Sigmoid colon (tissue), 6 donors: ENCODE measurements at regions not wholly inside any gene's neighbourhood (a gene's known extent, or its start where the extent isn't known, plus 50 kb on each side); places are given as distances from the start of the nearest gene placed in this dataset.

Source experiments
- DNase-seq: peaks from one replicate; pipeline ENCODE4 v3.0.0-alpha.2; 2019
- H3K27ac ChIP-seq, 4 donors: fragments of 200-600 bp; sonication (generic); one replicate each; pipeline ENCODE4 v1.5.1; 2016 to 2019; ENCODE audit warnings: mild to moderate bottlenecking in 1 of 4
- H3K27me3 ChIP-seq, 3 donors: fragments of 200-600 bp; sonication (generic); one replicate each; pipeline ENCODE4 v1.5.1; 2019; ENCODE audit warnings: mild to moderate bottlenecking in 1 of 3
- H3K36me3 ChIP-seq, 4 donors: fragments of 200-600 bp; sonication (generic); one replicate each; pipeline ENCODE4 v1.5.1; 2016 to 2019
- H3K4me1 ChIP-seq, 4 donors: fragments of 200-600 bp; sonication (generic); one replicate each; pipeline ENCODE4 v1.5.1; 2017 to 2019
- H3K4me3 ChIP-seq, 4 donors: fragments of 200-600 bp; sonication (generic); one replicate each; pipeline ENCODE4 v1.5.1; 2017 to 2019; ENCODE audit warnings: mild to moderate bottlenecking in 2 of 4, moderate library complexity in 1 of 4
- H3K9me3 ChIP-seq, 4 donors: fragments of 200-600 bp in 3 of 4; sonication (generic) in 3 of 4; one replicate each; pipeline versions ENCODE4 v1.5.1 to v1.6.1; 2013 to 2019
- EP300 ChIP-seq, 4 donors: sonication (generic); formaldehyde crosslinking; IDR thresholded peaks; one replicate each; pipeline ENCODE4 v1.6.1; 2017; ENCODE audit warnings: antibody characterized with exemption in 4 of 4
- POLR2A ChIP-seq, 2 donors: fragments of 450-650 bp; IDR thresholded peaks; one replicate each; pipeline ENCODE4 v1.6.1; 2016; ENCODE audit warnings: antibody characterized with exemption in 2 of 2, mild to moderate bottlenecking in 2 of 2, moderate library complexity in 2 of 2
- POLR2AphosphoS5 ChIP-seq, 4 donors: sonication (generic); formaldehyde crosslinking; IDR thresholded peaks; one replicate each; pipeline ENCODE4 v1.6.1; 2017; ENCODE audit warnings: antibody characterized with exemption in 4 of 4
- WGBS, 2 donors: extraction: QIAGEN DNeasy Blood & Tissue Kit; methylation state at CpG; one replicate each; pipeline ENCODE4 v1.1.7; 2013; 5-methylcytosine and 5-hydroxymethylcytosine counted together
- intact Hi-C: fragments of 100-400 bp; cut with DNase I; formaldehyde crosslinking; loops from one replicate; pipeline ENCODE4 v1.15.1; 2023
- TF ChIP-seq, protein P1 (sequence below), 4 experiments: fragments of 450-650 bp in 3 of 4; fragments of 200-600 bp in 1 of 4; IDR thresholded peaks; one replicate each; pipeline ENCODE4 v1.5.1; 2016 to 2019; ENCODE audit warnings: antibody characterized with exemption in 4 of 4, mild to moderate bottlenecking in 3 of 4, moderate library complexity in 2 of 4
- donor health status: healthy with polysubstance abuse.
- donor health status: healthy.

DNA sequence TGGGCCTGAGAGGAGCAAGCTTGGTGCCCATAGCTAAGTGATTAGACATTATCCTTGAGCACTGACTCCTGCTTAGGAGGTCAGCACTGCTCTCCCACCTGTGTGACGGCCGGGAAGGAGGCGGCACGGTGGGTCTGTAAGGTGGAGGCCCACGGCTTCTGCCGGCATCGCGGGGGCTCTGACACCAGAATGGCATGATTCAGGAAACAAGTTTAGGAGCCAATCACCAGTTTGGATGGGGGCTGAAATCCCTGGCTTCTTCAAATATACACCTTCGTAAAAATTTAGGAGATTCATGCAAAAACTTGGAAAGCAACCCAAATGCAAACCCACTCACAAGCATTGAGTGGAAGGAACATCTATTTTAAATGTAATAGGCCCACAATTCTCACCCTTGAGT is 307.3 kb upstream of the TSHZ3 start:
- TF ChIP-seq, protein P1, sequence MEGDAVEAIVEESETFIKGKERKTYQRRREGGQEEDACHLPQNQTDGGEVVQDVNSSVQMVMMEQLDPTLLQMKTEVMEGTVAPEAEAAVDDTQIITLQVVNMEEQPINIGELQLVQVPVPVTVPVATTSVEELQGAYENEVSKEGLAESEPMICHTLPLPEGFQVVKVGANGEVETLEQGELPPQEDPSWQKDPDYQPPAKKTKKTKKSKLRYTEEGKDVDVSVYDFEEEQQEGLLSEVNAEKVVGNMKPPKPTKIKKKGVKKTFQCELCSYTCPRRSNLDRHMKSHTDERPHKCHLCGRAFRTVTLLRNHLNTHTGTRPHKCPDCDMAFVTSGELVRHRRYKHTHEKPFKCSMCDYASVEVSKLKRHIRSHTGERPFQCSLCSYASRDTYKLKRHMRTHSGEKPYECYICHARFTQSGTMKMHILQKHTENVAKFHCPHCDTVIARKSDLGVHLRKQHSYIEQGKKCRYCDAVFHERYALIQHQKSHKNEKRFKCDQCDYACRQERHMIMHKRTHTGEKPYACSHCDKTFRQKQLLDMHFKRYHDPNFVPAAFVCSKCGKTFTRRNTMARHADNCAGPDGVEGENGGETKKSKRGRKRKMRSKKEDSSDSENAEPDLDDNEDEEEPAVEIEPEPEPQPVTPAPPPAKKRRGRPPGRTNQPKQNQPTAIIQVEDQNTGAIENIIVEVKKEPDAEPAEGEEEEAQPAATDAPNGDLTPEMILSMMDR (IDR thresholded peaks at IDR 0.05): no peak
- TF ChIP-seq POLR2AphosphoS5 (IDR thresholded peaks at IDR 0.05) (no peak), EP300 (IDR thresholded peaks at IDR 0.05) (no peak), POLR2A (IDR thresholded peaks at IDR 0.05) (no peak)
- DNase-seq: no peak
- Histone ChIP-seq H3K4me1 (no peaks in the 10 kb centered on the region), H3K9me3 (no peaks in the 10 kb centered on the region), H3K27ac (no peak overlapping the region), H3K4me3 (no peak overlapping the region), H3K27me3 (no peaks in the 10 kb centered on the region), H3K36me3 (no peaks in the 10 kb centered on the region)
- intact Hi-C loops: no loop called here
- WGBS, 2 donors: 92 to 93% methylated on average over 9 of the region's 9 CpGs

DNA sequence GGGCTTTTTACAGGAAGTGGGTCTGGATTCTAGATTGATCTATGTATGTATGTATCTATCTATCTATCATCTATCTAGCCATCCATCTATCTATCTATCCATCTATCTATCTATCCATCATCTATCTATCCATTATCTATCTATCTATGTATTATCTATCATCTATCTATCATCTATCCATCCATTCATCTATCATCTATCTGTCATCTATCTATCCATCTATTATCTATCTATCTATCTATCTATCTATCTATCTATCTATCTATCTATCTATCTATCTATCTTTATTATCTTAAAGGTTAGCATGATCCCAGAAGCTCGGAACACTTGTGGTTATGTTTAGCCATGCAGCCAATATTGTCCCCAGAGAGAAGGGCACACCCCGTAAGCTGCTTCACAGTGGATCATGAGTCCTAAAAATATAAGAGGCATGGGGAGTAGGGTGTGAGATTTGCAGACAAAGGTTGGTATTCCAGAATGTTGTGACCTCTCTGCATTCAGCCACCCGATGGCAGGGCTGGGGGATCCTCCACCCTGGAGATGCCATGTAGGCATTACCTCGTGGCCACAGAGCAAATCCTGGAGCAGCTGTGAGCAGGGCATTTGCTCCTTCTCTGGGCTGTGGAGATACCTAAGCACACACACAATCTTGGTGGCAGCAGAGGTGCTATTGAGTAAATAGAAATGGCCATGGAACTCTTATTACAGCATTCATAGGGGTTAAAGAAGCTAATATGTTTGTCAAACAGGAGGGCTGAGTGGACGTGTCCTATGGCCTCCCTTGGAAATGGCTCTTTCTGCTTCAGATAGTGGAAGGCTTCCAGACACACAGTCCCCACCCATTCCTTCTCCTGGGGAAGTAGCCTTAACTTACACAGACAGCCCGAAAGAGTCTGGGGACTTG is 310.0 kb upstream of the TSHZ3 start:
- Histone ChIP-seq H3K9me3 (no peaks in the 10 kb centered on the region), H3K27ac (no peak overlapping the region), H3K4me3 (no peak overlapping the region), H3K36me3 (no peaks in the 10 kb centered on the region), H3K4me1 (no peaks in the 10 kb centered on the region), H3K27me3 (no peaks in the 10 kb centered on the region)
- intact Hi-C loops: no loop called here
- TF ChIP-seq POLR2AphosphoS5 (IDR thresholded peaks at IDR 0.05) (no peak), POLR2A (IDR thresholded peaks at IDR 0.05) (no peak), EP300 (IDR thresholded peaks at IDR 0.05) (no peak)
- TF ChIP-seq, protein P1 (IDR thresholded peaks at IDR 0.05): no peak
- WGBS, 2 donors: 61 to 78% methylated on average over 6 of the region's 6 CpGs
- no peak for DNase-seq

DNA sequence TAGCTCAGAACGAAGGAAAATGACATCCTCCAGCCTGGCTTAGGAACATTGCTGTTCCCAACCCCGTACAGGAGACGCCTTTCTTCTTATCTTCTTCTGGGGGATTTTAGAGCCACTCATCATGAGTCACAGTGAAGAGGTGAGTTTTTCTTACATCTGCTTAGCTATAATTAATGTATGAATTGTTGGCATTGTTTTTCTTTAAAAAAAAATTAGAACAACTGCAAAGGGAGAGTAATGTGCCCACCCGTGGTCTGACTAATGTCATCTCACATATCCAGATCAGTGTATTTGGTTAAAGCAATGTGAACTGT is 310.6 kb upstream of the TSHZ3 start:
- Histone ChIP-seq H3K36me3 (no peaks in the 10 kb centered on the region), H3K4me3 (no peak overlapping the region), H3K27me3 (no peaks in the 10 kb centered on the region), H3K27ac (no peak overlapping the region), H3K9me3 (no peaks in the 10 kb centered on the region), H3K4me1 (no peaks in the 10 kb centered on the region)
- intact Hi-C loops: no loop called here
- TF ChIP-seq POLR2A (IDR thresholded peaks at IDR 0.05): no peak
- no peak for TF ChIP-seq EP300 (IDR thresholded peaks at IDR 0.05)
- 83 to 84% methylated on average over 4 of the region's 4 CpGs for WGBS, 2 donors
- no peak for DNase-seq

DNA sequence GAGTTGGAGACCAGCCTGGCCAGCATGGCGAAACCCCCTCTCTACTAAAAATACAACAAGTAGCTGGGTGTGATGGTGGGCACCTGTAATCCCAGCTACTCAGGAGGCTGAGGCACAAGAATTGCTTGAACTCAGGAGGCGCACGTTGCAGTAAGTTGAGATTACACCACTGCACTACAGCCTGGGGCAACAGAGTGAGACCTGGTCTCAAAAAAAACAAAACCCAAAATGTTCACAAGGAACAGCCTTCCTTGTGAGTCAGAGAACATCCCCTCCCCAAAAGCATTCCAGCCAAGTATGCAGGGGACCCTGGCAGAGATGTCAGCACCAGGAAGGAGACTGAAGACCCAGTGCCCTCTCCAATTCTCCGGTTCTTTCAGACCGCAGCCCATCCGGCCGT is 314.9 kb upstream of the TSHZ3 start:
- TF ChIP-seq EP300 (IDR thresholded peaks at IDR 0.05) (no peak), POLR2AphosphoS5 (IDR thresholded peaks at IDR 0.05) (no peak), POLR2A (IDR thresholded peaks at IDR 0.05) (no peak)
- TF ChIP-seq, protein P1 (IDR thresholded peaks at IDR 0.05): no peak
- intact Hi-C loops: no loop called here
- Histone ChIP-seq H3K27ac (no peak overlapping the region), H3K4me1 (no peaks in the 10 kb centered on the region), H3K9me3 (no peaks in the 10 kb centered on the region), H3K36me3 (no peaks in the 10 kb centered on the region), H3K27me3 (no peaks in the 10 kb centered on the region), H3K4me3 (no peak overlapping the region)
- WGBS, 2 donors: 91 to 92% methylated on average over 7 of the region's 7 CpGs
- no peak for DNase-seq

DNA sequence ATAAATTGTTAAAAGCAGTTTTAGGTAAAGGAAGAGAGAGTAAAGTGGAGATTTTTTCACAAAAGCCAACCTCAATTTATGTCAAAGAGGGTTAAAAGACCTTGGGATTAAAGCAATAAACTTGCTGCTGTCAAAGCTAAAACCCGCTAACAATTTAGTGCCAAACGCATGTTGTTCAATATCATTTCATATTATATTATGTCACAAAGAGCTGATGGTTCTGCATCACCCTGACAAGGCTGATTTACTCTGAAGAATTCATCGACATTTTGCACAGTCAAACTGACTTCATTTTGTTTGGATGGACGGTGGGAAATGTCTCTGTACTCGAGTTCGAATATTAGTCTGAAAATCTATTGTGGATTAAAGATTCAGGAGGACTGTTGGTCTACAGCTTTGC is 315.8 kb upstream of the TSHZ3 start:
- no peaks in the 10 kb centered on the region for H3K36me3 ChIP-seq
- WGBS, 2 donors: 81 to 87% methylated on average over 6 of the region's 6 CpGs
- H3K9me3 ChIP-seq: no peaks in the 10 kb centered on the region
- no peak overlapping the region for H3K27ac ChIP-seq
- H3K27me3 ChIP-seq: no peaks in the 10 kb centered on the region
- no peak overlapping the region for H3K4me3 ChIP-seq
- no peak for TF ChIP-seq EP300 (IDR thresholded peaks at IDR 0.05)
- TF ChIP-seq POLR2A (IDR thresholded peaks at IDR 0.05): no peak
- TF ChIP-seq POLR2AphosphoS5 (IDR thresholded peaks at IDR 0.05): no peak
- TF ChIP-seq, protein P1 (IDR thresholded peaks at IDR 0.05): no peak
- intact Hi-C loops: no loop called here
- DNase-seq: no peak
- no peaks in the 10 kb centered on the region for H3K4me1 ChIP-seq
